ENCODE measurements at regions not wholly inside any gene's neighbourhood (a gene's known extent, or its start where the extent isn't known, plus 50 kb on each side); places are given as distances from the start of the nearest gene placed in this dataset.

- Mint-ChIP-seq H3K4me1 (ENCODE audit: low read depth) (no peaks in the 10 kb centered on the region), H3K27me3 (no peaks in the 10 kb centered on the region), H3K4me3 (no peak overlapping the region), H3K27ac (no peak overlapping the region), H3K9me3 (ENCODE audit: low read depth) (no peaks in the 10 kb centered on the region), H3K36me3 (peaks cover 2% of the 10 kb centered on the region)
Observed at GRCh38 chr2:11985817-11986566, 239.6 kb downstream of the LPIN1 start.

- Mint-ChIP-seq H3K9me3 (ENCODE audit: low read depth) (no peaks in the 10 kb centered on the region), H3K4me1 (ENCODE audit: low read depth) (no peaks in the 10 kb centered on the region), H3K27me3 (no peaks in the 10 kb centered on the region), H3K27ac (no peak overlapping the region), H3K4me3 (no peak overlapping the region), H3K36me3 (peaks cover 2% of the 10 kb centered on the region)
Observed at GRCh38 chr2:11987151-11987550, 240.7 kb downstream of the LPIN1 start.

GRCh38 chr2:11988691-11989353 is 242.4 kb downstream of the LPIN1 start:
- H3K36me3 Mint-ChIP-seq, result peaks cover 2% of the 10 kb centered on the region
- H3K4me3 Mint-ChIP-seq, result no peak overlapping the region
- no peaks in the 10 kb centered on the region for H3K27me3 Mint-ChIP-seq
- no peaks in the 10 kb centered on the region for H3K9me3 Mint-ChIP-seq (ENCODE audit: low read depth)
- H3K27ac Mint-ChIP-seq, result no peak overlapping the region
- no peaks in the 10 kb centered on the region for H3K4me1 Mint-ChIP-seq (ENCODE audit: low read depth)

GRCh38 chr2:11989354-11989703 is 242.9 kb downstream of the LPIN1 start:
- Mint-ChIP-seq H3K27ac (no peak overlapping the region), H3K4me3 (no peak overlapping the region), H3K9me3 (ENCODE audit: low read depth) (peaks cover under 1% of the 10 kb centered on the region), H3K4me1 (ENCODE audit: low read depth) (no peaks in the 10 kb centered on the region), H3K36me3 (peaks cover 3% of the 10 kb centered on the region), H3K27me3 (no peaks in the 10 kb centered on the region)

- Mint-ChIP-seq H3K4me3 (no peak overlapping the region), H3K36me3 (peaks cover 6% of the 10 kb centered on the region), H3K9me3 (ENCODE audit: low read depth) (peaks cover 8% of the 10 kb centered on the region), H3K27me3 (no peaks in the 10 kb centered on the region), H3K27ac (no peak overlapping the region), H3K4me1 (ENCODE audit: low read depth) (no peaks in the 10 kb centered on the region)
Observed at GRCh38 chr2:11990576-11990975, 244.1 kb downstream of the LPIN1 start.

GRCh38 chr2:11993749-11994148 is 247.3 kb downstream of the LPIN1 start:
- peaks cover 7% of the 10 kb centered on the region for H3K4me1 Mint-ChIP-seq (ENCODE audit: low read depth)
- H3K36me3 Mint-ChIP-seq, result peaks cover 6% of the 10 kb centered on the region
- H3K27me3 Mint-ChIP-seq, result no peaks in the 10 kb centered on the region
- peaks cover 8% of the 10 kb centered on the region for H3K9me3 Mint-ChIP-seq (ENCODE audit: low read depth)
- H3K27ac Mint-ChIP-seq, result no peak overlapping the region
- no peak overlapping the region for H3K4me3 Mint-ChIP-seq

GRCh38 chr2:11995456-11995855 is 249.0 kb downstream of the LPIN1 start:
- H3K27me3 Mint-ChIP-seq, result no peaks in the 10 kb centered on the region
- H3K36me3 Mint-ChIP-seq, result peaks cover 6% of the 10 kb centered on the region
- peaks cover 7% of the 10 kb centered on the region for H3K4me1 Mint-ChIP-seq (ENCODE audit: low read depth)
- no peak overlapping the region for H3K27ac Mint-ChIP-seq
- no peak overlapping the region for H3K4me3 Mint-ChIP-seq
- H3K9me3 Mint-ChIP-seq (ENCODE audit: low read depth), result peaks cover 8% of the 10 kb centered on the region

GRCh38 chr2:11996618-11997017 is 250.2 kb downstream of the LPIN1 start:
- H3K27ac Mint-ChIP-seq, result no peak overlapping the region
- peaks cover 8% of the 10 kb centered on the region for H3K36me3 Mint-ChIP-seq
- H3K4me3 Mint-ChIP-seq, result no peak overlapping the region
- peaks cover 7% of the 10 kb centered on the region for H3K4me1 Mint-ChIP-seq (ENCODE audit: low read depth)
- H3K27me3 Mint-ChIP-seq, result peaks cover 9% of the 10 kb centered on the region
- peaks cover 8% of the 10 kb centered on the region for H3K9me3 Mint-ChIP-seq (ENCODE audit: low read depth)

- Mint-ChIP-seq H3K36me3 (peaks cover 8% of the 10 kb centered on the region), H3K27me3 (peaks cover 11% of the 10 kb centered on the region), H3K27ac (no peak overlapping the region), H3K9me3 (ENCODE audit: low read depth) (peaks cover 8% of the 10 kb centered on the region), H3K4me3 (no peak overlapping the region), H3K4me1 (ENCODE audit: low read depth) (peaks cover 10% of the 10 kb centered on the region)
Observed at GRCh38 chr2:11997142-11997541, 250.7 kb downstream of the LPIN1 start.

- no peak overlapping the region for H3K27ac Mint-ChIP-seq
- H3K27me3 Mint-ChIP-seq, result peaks cover 18% of the 10 kb centered on the region
- H3K36me3 Mint-ChIP-seq, result peaks cover 11% of the 10 kb centered on the region
- H3K4me3 Mint-ChIP-seq, result no peak overlapping the region
- H3K4me1 Mint-ChIP-seq (ENCODE audit: low read depth), result peaks cover 13% of the 10 kb centered on the region
- H3K9me3 Mint-ChIP-seq (ENCODE audit: low read depth), result peaks cover 8% of the 10 kb centered on the region
Observed at GRCh38 chr2:11998218-11998617, 251.8 kb downstream of the LPIN1 start.

- H3K4me1 Mint-ChIP-seq (ENCODE audit: low read depth), result peaks cover 13% of the 10 kb centered on the region
- H3K4me3 Mint-ChIP-seq, result no peak overlapping the region
- H3K9me3 Mint-ChIP-seq (ENCODE audit: low read depth), result peaks cover 8% of the 10 kb centered on the region
- H3K27ac Mint-ChIP-seq, result no peak overlapping the region
- peaks cover 11% of the 10 kb centered on the region for H3K36me3 Mint-ChIP-seq
- H3K27me3 Mint-ChIP-seq, result peaks cover 21% of the 10 kb centered on the region
Observed at GRCh38 chr2:11998626-11999378, 252.4 kb downstream of the LPIN1 start.

GRCh38 chr2:12001621-12002020 is 255.2 kb downstream of the LPIN1 start:
- no peaks in the 10 kb centered on the region for H3K9me3 Mint-ChIP-seq (ENCODE audit: low read depth)
- H3K27me3 Mint-ChIP-seq, result peaks cover 22% of the 10 kb centered on the region
- H3K36me3 Mint-ChIP-seq, result peaks cover 7% of the 10 kb centered on the region
- peaks cover 35% of the 10 kb centered on the region for H3K4me1 Mint-ChIP-seq (ENCODE audit: low read depth)
- no peak overlapping the region for H3K4me3 Mint-ChIP-seq
- no peak overlapping the region for H3K27ac Mint-ChIP-seq

- peaks cover 23% of the 10 kb centered on the region for H3K27me3 Mint-ChIP-seq
- no peaks in the 10 kb centered on the region for H3K9me3 Mint-ChIP-seq (ENCODE audit: low read depth)
- H3K4me1 Mint-ChIP-seq (ENCODE audit: low read depth), result peaks cover 35% of the 10 kb centered on the region
- no peak overlapping the region for H3K27ac Mint-ChIP-seq
- H3K4me3 Mint-ChIP-seq, result no peak overlapping the region
- H3K36me3 Mint-ChIP-seq, result peaks cover 7% of the 10 kb centered on the region
Observed at GRCh38 chr2:12002215-12002614, 255.8 kb downstream of the LPIN1 start.

GRCh38 chr2:12004713-12005112 is 258.3 kb downstream of the LPIN1 start:
- peaks cover 32% of the 10 kb centered on the region for H3K27me3 Mint-ChIP-seq
- no peak overlapping the region for H3K4me3 Mint-ChIP-seq
- H3K9me3 Mint-ChIP-seq (ENCODE audit: low read depth), result no peaks in the 10 kb centered on the region
- H3K36me3 Mint-ChIP-seq, result peaks cover 7% of the 10 kb centered on the region
- no peak overlapping the region for H3K27ac Mint-ChIP-seq
- peaks cover 32% of the 10 kb centered on the region for H3K4me1 Mint-ChIP-seq (ENCODE audit: low read depth)

Measured in activated naive CD8-positive, alpha-beta T cell (primary cell).